ENCODE measurements at regions not wholly inside any gene's neighbourhood (a gene's known extent, or its start where the extent isn't known, plus 50 kb on each side); places are given as distances from the start of the nearest gene placed in this dataset.

- no peak for DNase-seq (ENCODE audit: low read depth)
These were observed 178.3 kb upstream of the ZNF608 start for GRCh38 chr5:124924729-124925128.

DNA sequence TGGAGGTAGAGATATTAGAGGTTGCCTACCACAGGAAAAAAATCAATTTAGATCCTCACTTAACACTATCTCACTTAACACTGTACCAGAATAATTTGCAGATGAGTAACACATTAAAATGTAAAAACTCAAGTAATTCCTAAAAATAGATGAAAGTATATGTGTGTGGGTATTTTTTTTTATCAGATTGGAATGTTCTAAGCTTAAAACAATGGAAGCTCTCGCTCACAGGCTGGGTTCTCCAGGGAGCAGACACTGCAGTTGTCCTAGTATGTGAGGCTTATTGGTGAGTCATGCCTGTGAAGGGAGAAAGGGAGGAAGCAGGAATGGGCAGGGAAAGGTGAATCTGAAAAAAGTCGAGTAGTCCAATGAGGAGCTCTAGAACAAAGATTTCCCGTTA, 181.3 kb upstream of the ZNF608 start:
- no peak for DNase-seq (ENCODE audit: low read depth)

DNA sequence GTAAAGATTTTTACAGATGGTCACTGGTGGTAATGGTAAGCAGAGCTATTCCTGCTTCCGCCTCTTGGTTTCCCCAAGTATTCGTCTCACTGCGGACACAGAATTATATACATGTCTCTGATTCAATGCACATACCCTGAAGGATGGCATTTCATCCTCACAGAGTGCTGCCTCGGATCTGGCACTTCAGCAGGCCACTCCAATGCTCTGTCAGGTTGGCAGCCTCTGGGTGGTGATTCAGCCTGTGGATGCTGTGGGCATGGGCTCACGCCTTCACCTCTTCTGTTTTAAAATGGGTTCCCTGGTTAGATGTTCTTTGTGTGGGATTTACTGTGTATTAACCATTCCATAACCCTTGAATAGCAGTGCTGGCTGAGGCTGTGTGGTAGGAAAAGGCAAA, 182.6 kb upstream of the ZNF608 start:
- DNase-seq (ENCODE audit: low read depth): no peak

DNA sequence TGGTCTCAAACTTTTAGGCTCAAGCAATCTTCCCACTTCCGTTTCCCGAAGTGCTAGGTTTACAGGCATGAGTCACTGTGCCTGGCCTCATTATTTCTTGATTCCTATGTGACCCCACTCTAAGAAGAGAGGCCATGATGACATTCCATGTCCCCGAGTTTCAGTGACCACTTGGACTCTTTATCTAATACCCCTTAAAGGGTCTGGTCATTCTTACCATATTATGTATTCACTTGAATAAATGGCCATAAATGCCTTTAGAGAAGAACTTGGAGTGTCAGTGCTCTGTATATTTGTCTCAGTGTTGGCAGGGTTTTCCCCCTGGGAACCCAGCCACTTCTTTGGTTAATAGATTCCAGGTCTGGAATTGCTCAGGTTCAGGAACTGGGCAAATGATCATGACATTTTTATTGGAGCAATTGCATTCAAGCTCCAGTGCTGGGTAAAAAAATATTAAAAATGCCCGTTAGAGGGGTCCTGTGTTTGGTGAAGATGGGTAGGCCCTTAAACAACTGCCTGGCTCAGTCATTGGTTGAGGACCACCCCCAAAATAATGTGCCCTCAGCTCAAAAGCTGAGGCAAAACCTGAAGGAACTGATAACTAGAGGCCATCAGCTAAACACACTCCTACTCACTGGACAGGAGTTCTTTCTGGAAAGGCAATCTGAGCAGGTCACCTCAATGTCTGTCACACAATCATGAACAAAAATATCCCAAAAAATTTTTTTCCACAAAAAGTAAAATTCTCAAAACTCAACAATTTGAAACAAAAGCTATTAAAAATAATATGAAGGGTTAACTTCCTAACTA, 186.6 kb upstream of the ZNF608 start:
- DNase-seq (ENCODE audit: low read depth): no peak

DNA sequence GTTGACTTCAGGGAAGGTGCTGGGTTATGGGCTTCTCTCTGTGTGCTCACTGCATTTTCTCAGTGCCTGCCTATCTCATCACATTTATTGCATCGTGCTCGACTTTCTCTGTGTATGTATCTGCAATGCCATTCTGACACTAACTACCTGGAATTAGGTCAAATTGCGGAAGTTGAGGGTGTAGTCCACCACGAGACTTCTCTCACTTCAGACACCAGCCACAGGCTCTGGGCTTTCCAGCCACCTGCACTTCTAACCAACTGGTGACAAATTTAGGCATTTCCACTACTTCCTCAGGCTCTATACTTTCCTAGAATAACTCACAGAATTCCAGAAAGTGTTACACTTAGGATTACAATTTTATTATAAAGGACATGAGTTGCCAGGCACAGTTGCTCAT, 188.6 kb upstream of the ZNF608 start:
- no peak for DNase-seq (ENCODE audit: low read depth)

- DNase-seq (ENCODE audit: low read depth): no peak
These were observed 190.1 kb upstream of the ZNF608 start for GRCh38 chr5:124936626-124936933.

- no peak for DNase-seq (ENCODE audit: low read depth)
These were observed 194.9 kb upstream of the ZNF608 start for GRCh38 chr5:124941051-124942049.

DNA sequence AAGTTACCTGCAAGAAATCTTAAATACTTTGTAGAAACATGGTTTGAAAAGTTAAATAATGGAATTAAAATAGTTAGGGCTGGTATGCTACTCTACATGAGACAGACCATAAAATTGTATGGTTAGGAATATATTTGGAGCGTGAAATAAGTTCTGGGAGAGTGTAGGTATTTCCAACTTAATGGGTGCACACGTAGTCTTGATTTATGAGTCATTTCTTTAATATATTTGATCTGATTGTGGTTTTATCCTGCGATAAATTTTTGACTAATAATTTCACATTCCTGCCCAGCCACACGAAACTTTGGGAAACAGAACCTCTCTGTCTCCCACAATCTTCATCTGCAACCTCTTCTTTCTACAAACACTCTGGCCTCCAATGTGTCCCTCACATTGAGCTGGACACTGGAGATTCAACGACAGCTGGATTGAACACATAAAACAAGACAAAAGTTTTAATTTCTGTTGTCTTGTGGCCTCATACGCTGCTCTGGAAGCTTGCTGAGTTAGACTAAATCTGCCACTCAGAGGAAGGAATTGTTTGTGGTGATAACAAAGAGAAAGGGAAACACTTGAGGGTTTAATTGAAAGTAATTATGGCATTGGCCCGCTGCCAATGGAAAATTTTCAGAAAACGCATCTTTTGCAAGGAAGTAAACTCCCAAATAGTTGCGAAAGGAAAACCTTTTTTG, 201.8 kb upstream of the ZNF608 start:
- DNase-seq (ENCODE audit: low read depth): no peak

- DNase-seq (ENCODE audit: low read depth): no peak
These were observed 202.4 kb upstream of the ZNF608 start for GRCh38 chr5:124948754-124949275.

- DNase-seq (ENCODE audit: low read depth): no peak
These were observed 203.4 kb upstream of the ZNF608 start for GRCh38 chr5:124949862-124950261.

- no peak for DNase-seq (ENCODE audit: low read depth)
These were observed 204.7 kb upstream of the ZNF608 start for GRCh38 chr5:124951105-124951504.

DNA sequence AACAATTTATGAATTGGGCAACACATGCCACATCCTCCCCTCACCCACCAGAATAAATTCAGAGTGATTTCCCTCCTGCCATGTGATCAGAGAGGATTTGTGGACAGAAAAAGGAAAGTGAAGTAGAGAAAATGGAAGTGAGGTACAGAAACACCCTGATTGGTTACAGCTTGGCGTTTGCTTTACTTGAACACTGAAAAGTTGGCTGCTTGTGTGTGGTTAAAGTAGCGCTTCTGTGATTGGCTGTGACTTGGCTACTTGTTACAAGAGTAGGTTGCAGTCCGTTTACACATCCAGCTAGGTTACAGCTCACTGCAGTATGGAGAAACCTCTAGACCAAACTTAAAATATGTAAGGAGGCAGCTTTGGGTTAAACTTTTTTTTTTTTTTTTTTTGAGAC, 205.2 kb upstream of the ZNF608 start:
- DNase-seq (ENCODE audit: low read depth): no peak

DNA sequence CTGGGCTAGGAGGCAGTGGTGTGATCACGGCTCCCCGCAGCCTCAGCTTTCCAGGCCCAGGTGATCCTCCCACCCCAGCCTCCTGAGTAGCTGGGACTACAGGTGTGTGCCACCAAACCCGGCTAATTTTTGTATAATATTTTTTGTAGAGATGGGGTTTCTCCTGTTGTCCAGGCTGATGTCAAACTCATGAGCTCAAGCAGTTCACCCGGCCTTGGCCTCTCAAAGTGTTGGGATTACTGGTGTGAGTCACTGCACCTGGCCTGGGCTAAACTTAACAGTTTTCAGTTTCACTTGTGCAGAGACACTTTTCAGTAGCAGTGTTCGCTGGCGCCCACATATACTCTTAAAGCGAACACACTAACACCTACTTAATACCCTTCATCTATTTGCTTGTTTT, 205.6 kb upstream of the ZNF608 start:
- no peak for DNase-seq (ENCODE audit: low read depth)

- no peak for DNase-seq (ENCODE audit: low read depth)
These were observed 206.1 kb upstream of the ZNF608 start for GRCh38 chr5:124952566-124952965.

DNA sequence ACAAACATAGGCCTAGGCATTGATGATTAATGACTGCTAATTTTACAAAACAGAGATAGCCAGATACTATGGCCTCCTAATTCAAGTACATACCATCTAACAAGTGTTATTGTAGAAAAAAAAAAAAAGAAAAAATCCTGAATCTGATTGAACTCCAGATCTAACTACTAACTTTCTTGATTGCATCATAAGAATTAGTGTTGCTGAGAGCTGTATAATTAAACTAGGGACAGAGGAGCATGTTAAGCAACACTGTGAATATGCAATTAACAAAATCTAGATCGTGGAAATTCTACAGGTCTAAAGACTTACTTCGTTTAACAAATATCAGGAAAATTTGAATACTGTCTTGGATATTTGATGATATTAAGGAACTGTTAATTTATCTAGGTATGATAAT, 208.3 kb upstream of the ZNF608 start:
- no peak for DNase-seq (ENCODE audit: low read depth)

GRCh38 chr5:124956471-124957029, 210.1 kb upstream of the ZNF608 start:
- no peak for DNase-seq (ENCODE audit: low read depth)

DNA sequence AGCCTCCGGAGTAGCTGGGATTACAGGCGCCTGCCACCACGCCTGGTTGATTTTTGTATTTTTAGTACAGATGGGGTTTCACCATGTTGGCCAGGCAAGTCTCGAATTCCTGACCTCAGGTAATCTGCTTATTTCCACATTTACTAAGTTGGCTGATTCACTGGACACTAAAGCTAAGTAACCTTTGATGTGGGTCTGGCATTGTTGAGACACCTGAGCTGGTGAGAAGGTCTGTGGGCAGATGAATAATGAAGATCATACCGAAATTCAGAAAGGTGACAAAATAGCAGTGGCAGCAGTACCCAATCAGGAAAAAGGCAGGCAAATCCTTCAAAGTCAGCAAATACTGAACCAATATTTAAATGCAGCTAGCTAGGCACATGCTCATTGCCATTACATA, 210.6 kb upstream of the ZNF608 start:
- no peak for DNase-seq (ENCODE audit: low read depth)

DNA sequence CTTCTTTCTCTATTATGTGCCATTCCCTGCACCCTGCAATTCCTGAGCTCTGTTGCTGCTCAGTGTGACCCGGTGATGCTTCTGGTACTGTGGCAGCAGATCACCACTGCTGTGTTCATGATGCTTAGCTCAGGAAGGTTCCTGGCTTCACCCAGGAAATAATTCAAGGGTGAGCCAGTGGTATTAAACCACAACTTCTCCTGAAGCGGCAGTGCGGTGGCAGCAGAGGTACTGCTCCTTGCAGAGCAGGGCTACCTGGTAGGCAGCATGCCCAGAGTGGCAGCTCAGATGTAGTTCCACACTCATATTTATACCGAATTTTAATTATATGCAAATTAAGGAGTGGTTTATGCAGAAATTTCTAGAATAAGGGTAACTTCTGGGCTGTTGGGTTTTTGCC, 213.8 kb upstream of the ZNF608 start:
- no peak for DNase-seq (ENCODE audit: low read depth)

- DNase-seq (ENCODE audit: low read depth): no peak
These were observed 215.1 kb upstream of the ZNF608 start for GRCh38 chr5:124961521-124961920.

DNA sequence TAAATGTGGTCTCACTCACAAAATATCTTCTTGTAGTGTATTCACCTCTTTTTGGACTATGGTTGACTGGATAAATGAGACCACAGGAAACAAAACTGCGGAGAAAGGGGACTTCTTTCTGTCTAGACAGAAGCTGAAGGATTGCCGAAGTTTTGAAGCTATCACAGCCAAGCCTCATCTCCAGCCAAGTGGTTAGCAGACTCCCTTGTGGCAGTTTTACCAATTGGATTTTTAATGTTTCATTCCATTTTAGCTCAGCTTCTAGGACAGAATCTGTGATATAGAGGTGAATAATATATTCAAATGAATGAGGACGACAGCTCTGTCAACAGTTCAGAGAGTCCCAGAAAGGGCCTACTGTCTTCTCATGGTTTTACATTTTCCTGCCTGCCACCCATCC, 215.7 kb upstream of the ZNF608 start:
- DNase-seq (ENCODE audit: low read depth): no peak

GRCh38 chr5:124962735-124963134, 216.3 kb upstream of the ZNF608 start:
- no peak for DNase-seq (ENCODE audit: low read depth)
